Stimulated activated CD4-positive, alpha-beta T cell treated with anti-CD3 and anti-CD28 coated beads, Interleukin-15, amount 100 ng/mL, for 24 hours (primary cell): ENCODE measurements at regions not wholly inside any gene's neighbourhood (a gene's known extent, or its start where the extent isn't known, plus 50 kb on each side); places are given as distances from the start of the nearest gene placed in this dataset.
"Not testable (repeated sequence)": the region's sequence is repeated elsewhere in the genome, so short reads cannot be mapped to it uniquely, and the experiment has no call there.

Experiments used
- DNase-seq: peaks from one replicate; pipeline ENCODE4 v3.0.0-alpha.2; 2020

DNA sequence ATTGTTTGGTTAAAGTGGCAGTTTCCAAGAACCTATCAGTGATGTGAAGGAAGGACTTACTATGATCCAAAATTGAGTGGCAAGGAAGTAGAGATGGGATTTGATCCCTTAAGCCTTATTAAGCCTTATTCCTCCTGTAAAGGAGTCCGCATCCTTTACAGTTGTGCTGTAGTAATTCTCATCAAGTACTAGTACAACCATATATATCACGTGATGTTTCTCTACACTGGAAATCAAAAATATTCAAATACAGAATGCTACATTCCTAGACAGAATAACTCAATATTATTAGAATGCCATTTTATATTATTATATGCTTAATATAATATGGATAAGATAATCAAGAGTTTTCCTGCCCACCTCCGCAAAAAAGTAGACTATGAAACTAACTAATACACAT lies 312.4 kb upstream of the SPHKAP start:
- no peak for DNase-seq

DNA sequence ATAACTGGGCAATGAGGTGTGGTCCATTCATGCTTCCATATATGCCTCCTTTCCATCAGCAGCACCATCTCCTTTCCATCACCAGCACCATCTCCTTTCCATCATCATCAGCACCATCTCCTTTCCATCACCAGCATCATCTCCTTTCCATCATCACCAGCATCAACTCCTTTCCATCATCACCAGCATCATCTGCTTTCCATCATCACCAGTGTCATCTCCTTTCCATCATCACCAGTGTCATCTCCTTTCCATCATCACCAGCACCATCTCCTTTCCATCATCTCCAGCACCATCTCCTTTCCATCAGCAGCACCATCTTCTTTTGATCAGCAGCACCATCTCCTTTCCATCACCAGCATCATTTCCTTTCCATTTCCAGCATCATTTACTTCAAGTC lies 297.5 kb upstream of the SPHKAP start:
- no peak for DNase-seq

DNA sequence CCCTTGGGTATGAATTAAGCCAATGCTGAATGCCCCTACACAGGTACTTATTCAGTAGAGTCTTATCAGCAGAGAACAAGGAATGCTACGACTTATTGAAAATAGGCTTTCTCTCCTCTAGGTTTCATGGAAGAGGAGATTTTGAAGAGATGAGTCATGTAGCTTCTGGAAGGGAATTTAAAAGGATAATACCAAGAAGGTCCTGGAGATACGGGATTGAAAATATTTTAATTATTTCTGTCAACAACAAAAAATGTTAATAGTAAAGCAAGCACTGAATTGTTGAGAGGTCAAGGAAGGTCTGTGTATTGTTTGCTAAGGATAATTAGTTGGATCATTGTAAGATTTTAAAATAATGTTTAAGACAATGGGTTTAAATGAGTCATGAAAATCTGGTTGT lies 293.0 kb upstream of the SPHKAP start:
- no peak for DNase-seq

DNA sequence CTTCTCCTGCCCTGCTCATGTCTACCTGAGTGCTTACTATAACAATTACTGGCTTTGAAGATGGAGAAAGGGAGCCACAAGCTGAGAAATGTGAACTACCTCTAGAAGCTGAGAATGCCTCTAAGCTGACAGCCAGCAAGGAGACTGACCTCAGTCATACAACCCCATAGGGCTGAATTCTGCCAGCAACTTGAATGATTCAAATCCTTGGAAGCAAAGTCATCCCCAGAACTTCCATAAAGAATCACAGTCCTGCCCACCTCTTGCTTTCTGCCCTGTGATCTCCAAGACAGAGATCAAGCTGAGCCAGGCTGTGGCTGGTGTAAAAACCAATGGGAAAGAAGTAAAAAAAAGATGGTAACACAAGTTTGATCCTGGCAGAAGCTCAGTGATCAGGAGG lies 288.2 kb upstream of the SPHKAP start:
- no peak for DNase-seq

DNA sequence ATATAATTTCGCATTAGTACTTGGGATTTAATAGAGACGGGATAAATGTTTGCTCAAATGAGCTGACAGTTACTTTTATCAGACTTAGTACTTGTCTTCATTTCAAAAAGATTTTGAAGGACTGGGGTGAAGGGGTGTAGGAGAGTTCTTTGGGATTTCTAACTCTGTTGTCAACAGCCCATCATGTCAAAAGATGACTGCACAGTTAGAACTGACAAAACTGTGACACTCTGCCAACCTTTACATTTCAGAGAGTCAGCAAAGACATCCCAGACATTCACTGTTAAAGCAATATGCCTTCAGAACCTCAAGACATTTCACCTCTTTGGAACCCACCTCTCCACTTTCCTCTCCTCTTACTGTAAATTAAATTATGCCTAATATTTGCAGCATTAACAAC lies 285.4 kb upstream of the SPHKAP start:
- DNase-seq = no peak

DNA sequence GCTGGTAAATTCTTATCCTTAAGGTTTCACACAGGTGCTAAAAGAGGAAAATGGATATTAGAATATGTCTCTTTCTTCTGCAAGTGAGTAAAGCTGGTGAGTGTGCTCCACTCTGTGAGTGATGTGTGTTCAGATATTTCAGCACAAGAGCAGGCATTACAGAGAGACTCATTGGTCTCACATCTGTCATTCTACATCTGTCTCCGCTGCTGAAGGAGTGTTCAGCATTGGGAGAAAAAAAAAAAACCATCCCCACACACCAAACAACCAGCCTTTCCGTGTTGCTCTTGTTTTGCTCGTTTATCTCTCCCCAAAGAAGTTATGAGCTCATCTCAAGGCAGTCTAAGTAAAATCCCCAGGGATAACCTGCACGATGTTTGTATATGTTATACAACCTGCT lies 283.9 kb upstream of the SPHKAP start:
- no peak for DNase-seq

DNA sequence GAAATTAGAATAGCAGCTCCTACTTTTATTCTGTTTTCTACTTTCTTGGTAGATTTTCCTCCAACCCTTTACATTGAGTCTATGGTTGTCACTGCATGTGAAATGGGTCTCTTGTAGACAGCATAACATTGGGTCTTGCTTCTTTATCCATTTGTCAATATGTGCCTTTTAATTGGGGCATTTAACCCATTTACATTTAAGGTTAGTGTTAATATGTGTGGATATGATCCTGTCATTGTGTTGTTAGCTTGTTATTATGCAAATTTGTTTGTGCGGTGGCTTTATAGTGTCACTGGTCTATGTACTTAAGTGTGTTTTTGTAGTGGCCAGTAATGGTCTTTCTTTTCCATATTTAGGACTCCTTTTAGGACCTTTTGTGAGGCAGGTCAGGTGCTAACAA lies 276.9 kb upstream of the SPHKAP start:
- no peak for DNase-seq

DNA sequence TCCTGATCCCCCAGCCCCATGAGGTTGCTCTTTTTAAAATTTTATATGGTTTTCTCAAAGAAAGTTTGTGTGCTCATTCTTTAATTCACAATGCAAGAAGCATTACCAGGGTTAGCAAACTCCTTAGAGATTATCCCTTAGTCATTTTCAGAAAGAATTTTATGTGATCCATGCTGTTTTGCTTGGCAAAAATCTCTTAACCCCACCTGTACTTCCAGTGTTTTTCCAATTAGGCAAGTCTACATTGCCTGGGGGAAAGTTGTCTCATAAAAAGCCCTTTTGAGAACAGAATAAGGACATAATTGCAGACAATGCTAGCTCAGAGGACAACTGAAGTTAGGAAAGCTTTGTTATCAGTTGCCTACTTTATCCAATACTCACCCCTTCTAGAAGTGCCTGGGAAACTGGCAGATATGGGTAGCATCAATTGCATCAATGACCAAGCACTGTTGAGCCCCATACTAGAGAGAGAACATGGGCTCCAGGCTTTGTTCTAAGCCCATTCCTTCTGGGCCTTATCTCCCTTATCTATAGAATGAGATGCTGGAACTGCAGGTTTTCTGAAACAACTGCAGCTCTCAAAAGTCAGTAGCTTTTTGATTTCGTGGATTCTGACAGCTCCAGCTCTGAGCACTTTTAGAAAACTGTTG lies 265.9 kb upstream of the SPHKAP start:
- no peak for DNase-seq

DNA sequence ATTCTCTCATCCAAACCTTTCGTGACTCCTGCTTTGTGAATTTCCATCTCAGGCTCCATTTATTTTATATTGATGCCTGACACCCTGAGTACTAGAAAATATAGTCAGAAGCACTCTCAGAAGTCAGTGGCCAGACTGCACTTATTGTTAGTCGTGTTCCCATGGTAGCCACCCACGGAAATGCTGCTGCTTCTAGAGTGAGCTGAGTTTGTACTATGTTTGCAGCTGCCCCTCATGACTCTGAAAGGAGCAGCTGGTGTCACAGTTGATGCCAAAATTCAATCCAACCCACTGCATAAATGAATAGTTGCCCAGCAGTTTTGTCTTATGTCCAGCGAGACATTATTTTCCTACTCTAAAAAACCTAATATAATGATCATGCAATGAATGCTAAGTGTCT lies 265.2 kb upstream of the SPHKAP start:
- DNase-seq = no peak

DNA sequence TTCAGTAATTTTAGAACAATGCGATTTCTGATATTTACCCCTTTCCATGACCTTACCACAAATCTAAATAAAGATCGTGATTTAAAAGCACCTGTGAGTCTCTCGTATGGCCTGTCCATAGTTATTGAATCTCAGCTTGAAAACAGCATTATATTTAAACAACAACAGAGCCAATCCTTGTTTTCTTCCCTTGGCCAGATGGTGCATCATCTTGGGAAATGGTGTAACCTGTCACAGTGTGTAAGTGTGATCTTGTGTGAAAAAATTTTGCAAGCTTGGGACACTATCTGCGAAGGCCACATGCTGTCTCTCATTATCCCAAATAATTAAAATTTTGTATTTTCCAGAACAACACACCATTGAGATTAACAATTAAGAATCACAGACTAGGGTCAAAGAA lies 262.7 kb upstream of the SPHKAP start:
- no peak for DNase-seq

DNA sequence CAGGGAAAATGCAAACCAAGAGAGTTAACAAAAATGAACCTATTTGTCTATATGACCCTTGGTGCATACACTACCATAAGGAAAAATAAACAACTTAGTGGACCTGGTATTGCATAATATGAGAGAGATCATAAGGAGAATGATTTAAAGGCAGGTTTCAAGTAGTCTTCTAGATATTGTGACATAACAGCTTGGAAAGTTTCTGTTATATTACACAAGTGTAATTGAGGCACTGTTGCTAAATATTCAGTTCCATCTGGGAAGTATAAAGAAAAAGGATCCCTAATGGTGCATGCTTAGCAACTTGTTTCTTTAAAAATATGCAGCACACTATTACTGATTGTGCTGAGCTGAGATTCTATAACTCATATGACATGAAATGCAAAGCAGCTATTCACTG lies 252.2 kb upstream of the SPHKAP start:
- no peak for DNase-seq

DNA sequence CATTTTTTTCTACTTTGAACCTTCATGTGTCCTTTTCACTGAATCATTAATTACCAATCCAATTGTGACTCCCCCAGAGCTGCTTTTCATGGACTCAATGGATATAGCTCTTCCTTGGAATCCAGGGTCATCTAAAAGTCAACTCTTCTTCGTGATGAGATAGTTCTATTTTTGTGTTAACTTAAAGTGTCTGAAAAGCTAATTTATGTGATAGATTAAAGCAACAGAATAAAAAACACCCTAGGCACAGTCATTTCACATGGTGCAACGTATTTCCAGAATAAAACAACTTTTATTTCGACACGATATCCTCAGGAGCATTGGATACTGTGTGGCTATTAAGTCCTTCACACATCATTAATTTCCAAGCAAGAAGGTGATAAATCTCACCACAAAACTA lies 250.6 kb upstream of the SPHKAP start:
- no peak for DNase-seq

DNA sequence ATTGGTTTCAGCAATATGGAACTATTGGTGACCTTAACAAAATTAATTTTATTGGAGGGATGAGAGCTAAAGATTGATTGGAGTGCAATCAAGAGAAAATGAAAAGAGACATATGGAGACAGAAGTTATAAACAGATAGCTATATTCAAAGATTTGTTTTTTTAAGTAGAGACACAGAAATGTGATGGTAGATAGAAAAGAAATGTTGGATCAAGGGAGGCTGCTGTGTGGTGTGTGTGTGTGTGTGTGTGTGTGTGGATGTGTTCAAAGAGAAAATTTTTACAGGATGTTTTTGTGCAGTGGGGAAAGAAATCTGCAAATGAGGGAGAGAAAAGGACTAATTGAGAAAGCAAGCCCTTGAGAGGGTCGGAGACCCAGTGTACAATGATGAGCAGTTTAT lies 249.5 kb upstream of the SPHKAP start:
- DNase-seq = no peak

DNA sequence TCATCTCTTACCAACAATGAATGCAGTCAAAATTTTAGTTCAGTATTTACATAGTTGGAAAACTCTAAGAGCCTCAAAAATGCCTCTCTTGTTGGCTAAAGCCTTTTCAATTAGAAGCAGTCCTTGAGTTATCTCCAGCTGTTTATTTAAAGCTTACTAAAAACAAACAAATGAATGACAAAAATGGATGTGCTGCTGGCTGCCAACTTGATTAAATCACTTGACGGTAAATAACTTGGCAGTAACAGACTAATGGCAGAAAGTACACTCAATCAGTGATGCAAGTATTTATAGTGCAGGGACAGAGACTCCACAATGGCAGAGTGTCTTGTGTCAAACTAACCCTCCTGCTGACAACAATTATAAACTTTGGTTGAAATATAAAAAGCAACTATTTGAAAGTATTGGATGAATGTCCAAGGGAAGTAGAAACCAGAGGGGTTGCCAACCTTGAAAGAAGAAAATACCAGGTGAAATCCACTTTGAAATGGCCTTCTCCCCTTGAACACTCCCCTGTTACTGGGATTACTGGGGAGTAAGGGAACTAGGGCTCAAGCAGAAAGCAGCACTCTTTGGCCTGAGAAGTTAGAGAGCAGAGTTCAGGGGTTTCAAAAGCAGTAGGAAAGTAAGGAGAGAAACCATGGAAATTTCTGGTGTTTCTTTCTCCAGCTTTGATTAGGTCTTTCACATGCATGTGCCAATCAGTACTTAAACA lies 245.2 kb upstream of the SPHKAP start:
- no peak for DNase-seq

DNA sequence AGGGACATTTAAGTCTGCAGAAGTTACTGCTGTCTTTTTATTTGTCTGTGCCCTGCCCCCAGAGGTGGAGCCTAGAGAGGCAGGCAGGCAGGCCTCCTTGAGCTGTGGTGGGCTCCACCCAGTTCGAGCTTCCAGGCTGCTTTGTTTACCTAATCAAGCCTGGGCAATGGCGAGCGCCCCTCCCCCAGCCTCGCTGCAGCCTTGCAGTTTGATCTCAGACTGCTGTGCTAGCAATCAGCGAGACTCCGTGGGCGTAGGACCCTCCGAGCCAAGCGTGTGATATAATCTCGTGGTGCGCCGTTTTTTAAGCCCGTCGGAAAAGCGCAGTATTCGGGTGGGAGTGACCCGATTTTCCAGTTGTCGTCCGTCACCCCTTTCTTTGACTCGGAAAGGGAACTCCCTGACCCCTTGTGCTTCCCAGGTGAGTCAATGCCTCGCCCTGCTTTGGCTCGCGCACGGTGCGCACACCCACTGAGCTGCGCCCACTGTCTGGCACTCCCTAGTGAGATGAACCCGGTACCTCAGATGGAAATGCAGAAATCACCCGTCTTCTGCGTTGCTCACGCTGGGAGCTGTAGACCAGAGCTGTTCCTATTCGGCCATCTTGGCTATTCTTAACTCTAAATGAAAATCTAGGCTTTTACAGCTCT lies 244.0 kb upstream of the SPHKAP start:
- not testable (repeated sequence) for DNase-seq

DNA sequence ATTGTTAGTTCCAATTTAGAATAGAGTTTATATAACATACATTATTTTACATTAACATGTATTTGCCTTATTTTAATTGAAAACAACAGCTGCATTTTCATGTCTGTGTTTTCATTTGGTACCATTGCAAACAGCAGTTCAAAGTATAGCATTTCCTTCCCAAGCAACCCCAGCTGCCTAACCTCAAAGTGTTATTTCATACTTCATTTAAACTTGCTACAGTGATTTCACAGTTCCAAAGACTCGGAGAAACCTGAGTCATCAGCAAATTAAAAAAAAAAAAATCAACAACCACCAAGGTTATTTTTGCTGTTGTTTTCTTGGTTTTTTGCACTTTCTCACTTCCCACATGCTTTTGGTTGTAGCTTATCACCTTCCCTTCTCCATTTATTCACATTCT lies 236.5 kb upstream of the SPHKAP start:
- DNase-seq = no peak

DNA sequence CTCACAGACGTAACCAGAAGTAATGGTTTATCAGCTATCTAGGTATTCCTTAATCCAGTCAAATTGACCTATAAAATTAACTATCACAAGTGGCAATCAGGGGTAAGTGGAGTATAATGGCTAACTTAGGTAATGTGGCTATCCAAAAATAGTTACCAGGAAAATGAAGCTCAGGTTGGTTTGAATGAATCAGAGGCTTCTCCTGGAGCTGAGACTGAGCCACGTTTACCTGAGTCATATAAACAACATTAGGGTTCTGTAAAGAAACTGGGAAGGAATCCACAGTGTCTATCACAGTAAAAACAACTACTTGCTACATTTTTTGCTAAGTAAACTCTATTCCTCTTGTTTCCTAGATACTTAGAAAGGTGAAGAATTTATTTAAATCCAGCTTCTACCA lies 236.0 kb upstream of the SPHKAP start:
- no peak for DNase-seq

DNA sequence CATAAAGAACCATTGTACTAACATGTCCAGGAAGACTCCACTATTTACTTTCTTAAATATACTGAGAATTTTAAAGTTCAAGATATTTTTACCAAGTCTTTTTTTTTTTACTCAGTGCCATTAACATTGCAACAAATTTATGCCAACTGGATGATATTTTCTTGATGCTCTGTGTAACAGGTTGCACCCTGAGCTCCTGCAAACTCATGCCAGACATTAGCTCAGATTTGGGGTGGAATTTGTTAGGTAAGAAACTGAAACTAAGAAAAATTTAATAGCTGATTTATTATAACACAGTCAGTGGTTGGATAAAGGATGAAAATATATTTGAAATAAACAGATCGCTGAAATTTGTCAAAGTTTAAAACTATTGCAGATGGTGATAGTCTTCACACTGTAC lies 228.6 kb upstream of the SPHKAP start:
- no peak for DNase-seq

DNA sequence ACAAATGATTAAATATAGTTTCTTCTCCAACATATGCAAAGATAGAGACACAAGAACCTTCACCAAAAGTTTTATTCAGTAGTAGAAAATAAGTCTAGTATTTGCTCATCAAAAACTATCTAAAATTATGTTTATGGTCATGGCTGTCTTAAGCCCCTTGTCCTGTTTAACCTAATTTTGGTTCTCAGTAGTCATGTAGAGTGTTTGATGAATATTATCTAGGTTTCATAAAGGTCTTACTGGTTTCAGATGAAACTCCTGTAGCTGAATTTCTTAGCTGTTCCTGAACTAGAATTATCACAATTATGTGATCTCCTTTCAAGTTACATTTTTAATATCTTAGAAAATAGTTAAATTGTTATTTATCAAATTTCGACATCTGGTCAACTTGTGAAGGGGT lies 228.0 kb upstream of the SPHKAP start:
- DNase-seq = no peak

DNA sequence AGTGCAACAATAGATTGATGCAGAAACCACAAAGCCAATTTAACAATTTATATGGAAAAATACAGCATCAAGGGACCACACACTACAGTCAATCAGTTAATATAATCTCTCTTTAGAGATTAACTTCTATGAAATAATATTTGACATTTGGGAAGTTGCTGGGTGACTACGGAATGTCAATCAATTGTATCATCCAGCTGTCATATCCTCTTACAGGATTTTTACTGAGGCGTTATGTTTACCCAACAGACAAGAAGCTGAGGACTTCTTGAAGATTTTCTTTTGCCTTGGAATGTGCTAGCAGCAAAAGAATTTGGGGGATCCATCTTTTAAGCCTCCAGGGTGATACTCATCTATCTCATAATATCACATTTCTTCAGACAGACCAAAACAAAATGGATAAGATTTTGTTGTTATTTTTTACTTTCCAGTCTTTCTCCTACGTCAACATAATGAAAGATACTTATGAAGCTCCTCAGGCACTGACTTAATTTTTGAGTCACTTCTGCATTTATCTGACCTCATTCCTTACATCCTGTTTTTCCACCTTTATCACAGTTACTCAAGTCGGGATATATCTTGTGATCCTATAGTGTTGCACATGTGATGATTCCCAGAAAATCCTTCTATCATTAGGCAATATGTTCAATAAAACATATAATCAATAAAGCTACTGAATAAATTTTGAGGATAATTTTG lies 227.2 kb upstream of the SPHKAP start:
- no peak for DNase-seq

DNA sequence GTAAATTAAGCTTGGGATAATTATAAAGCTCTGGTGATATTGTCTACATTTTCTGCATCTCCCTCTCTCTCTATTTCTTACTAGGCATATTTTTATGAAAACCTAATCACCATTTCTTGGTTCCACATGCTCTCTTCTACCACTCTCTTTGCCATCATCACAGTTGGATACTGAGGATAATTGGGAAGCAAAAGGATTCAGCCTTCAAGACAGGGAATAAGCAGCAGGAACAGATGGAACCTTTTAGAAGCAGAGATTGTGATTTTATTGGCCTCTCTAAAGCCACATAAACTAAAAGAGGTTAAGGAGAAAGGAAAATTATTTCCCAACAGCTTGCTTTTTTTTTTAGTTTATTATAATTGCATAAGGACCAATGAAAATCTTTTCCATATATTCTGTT lies 226.3 kb upstream of the SPHKAP start:
- DNase-seq = no peak

DNA sequence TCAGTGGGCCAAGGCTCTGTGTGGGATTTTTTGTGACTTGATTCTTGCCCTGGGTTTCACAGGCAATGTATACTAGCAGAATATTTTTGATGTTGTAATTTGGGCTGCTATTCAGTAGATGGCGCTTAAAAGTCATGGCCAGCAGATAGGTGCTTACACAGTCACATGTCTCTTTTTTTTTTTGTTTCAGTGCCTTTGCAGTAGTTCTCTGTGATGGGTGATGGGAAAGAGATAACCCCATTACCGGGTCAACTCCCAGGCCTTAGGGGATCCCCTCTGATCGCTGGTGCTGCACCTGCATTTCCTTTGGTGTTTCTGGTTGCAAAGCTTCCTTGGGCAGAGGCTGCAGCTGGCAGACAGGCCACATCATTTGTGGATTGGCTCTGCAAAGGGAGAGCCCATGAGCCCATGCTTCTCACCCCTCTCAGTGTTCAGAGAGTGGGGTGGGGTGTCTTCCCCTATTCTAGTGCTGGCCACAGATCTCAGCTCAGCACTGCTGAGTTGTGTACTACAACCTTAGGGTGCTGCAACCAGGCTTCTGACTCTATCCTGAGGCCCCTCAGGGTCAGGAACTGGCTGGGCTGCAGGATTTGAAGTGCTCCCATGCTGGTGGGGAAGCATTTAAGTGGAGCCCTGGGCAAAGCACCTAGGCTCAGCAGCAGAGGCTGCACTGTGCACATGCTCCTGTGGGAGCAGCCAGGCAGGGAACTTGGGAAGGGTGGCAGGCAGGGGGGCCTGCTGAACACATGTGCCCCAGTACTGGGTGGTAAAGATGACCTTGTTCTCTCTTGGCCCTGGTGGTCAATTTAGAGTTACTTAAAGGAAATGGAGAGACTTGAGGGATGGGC lies 219.8 kb upstream of the SPHKAP start:
- DNase-seq = no peak

DNA sequence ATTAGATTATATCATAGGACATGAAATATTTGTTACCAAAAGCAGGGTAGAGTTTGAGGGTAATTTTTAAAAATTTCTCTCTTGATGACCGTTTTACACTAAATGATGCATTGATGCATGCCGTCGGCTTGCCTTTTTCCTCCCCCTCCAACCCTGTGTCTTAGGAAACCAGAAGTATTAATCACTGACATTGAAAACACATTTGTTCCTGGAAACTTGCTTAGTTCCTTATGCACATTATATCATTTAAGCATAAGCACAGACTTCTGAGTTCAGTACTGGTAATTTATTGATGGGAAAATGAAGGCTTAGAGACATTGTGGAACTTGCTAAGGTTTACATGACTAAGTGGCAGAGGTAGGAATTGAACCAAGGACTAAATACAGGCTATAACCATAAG lies 206.3 kb upstream of the SPHKAP start:
- no peak for DNase-seq
